DOHH2 (cell line): ENCODE measurements at regions not wholly inside any gene's neighbourhood (a gene's known extent, or its start where the extent isn't known, plus 50 kb on each side); places are given as distances from the start of the nearest gene placed in this dataset.

ENCODE experiments used
- CTCF ChIP-seq: fragments of 200-600 bp; sonication (generic); IDR thresholded peaks from one replicate; pipeline ENCODE4 v1.5.1; 2014; ENCODE audit warnings: antibody characterized with exemption, mild to moderate bottlenecking, low read depth, low read length; ENCODE audit not compliant: poor library complexity, severe bottlenecking
- EZH2phosphoT487 ChIP-seq: fragments of 200-600 bp; sonication (generic); IDR thresholded peaks from 2 replicates; pipeline ENCODE4 v1.6.1; 2017; ENCODE audit warnings: borderline replicate concordance, mild to moderate bottlenecking, antibody characterized with exemption, low read length, moderate library complexity, mixed read lengths

DNA sequence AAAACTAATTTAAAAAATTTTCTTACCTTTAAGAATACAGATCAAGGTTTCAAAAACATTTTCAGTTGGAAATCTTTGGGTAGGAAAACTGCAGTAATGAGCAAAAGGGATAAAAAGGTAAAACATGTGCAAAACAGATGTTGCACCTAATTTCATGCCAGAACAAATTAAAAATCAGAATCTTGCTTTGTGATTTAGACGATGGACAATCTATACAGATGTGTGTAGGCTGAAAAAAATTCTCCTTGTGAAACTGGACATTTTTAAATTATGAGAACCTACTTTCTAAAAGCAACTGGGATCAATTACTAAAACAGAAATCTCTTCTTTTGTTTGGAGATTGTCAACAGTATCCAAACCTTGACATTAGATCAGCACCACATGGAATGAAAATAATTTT is 183.2 kb upstream of the ITGA4 start:
- TF ChIP-seq CTCF (no peak), EZH2phosphoT487 (no peak)
